HCT116 (cell line): ENCODE measurements at regions not wholly inside any gene's neighbourhood (a gene's known extent, or its start where the extent isn't known, plus 50 kb on each side); places are given as distances from the start of the nearest gene placed in this dataset.

Source experiments
- ATAC-seq: fragments of 200-7000 bp; cut with Tn5 transposase; 2 replicates; pipeline ENCODE4 v1.9.1; 2020; ENCODE audit warnings: mild to moderate bottlenecking, moderate library complexity
- BruUV-seq: library from RNA; stranded (reverse); fragments of 400-500 nt; replicated peaks from 2 replicates; lab custom pipeline; 2021; lab: Mats Ljungman, UMichigan
- CTCF ChIA-PET: fragments of 300-600 bp; sonication (Branson Sonifier 250); formaldehyde crosslinking; loops from one replicate; lab custom pipeline; 2021; ENCODE audit warnings: antibody characterized with exemption; lab: Charles Lee
- POLR2A ChIA-PET: fragments of 300-600, 350-600 bp; sonication (Branson Sonifier 250); formaldehyde crosslinking; loops from one replicate; lab custom pipeline; 2021; ENCODE audit warnings: antibody characterized with exemption; lab: Charles Lee
- RAD21 ChIA-PET, 2 experiments: fragments of 300-600 bp; sonication (Branson Sonifier 250); formaldehyde crosslinking; loops; one replicate each; lab custom pipeline; 2023; ENCODE audit warnings: low total read pairs in 2 of 2; ENCODE audit not compliant: uncharacterized antibody in 2 of 2, unreplicated experiment in 2 of 2, low non-redundant PET in 1 of 2; lab: Charles Lee
- DNase-seq: peaks from one replicate; pipeline ENCODE4 v3.0.0-alpha.2; 2010; ENCODE audit warnings: low read depth, low spot score
- H2AFZ ChIP-seq: fragments of 200-600 bp; shearing (Covaris generic), sonication (generic); 2 replicates; pipeline ENCODE4 v1.6.1; 2017; ENCODE audit warnings: low read depth, mixed run types, mixed read lengths, antibody characterized with exemption, low read length; ENCODE audit not compliant: poor library complexity, severe bottlenecking
- H3K27ac ChIP-seq: 2 replicates; pipeline ENCODE4 v1.5.1; 2012; ENCODE audit warnings: low read depth, low read length
- H3K27me3 ChIP-seq: fragments of 200-600 bp; sonication (generic); 2 replicates; pipeline ENCODE4 v1.6.1; 2016; ENCODE audit warnings: mixed run types, low read length, mixed read lengths; ENCODE audit not compliant: insufficient read depth
- H3K36me3 ChIP-seq, 2 experiments: fragments of 200-500 bp in 1 of 2; fragments of 200-600 bp in 1 of 2; sonication (Bioruptor generic) in 1 of 2; sonication (generic) in 1 of 2; 2 replicates each; pipeline versions ENCODE4 v1.5.1 to v1.6.1; 2014 to 2016; ENCODE audit warnings: low read length in 2 of 2, inconsistent platforms in 1 of 2, mixed read lengths in 1 of 2, mixed run types in 1 of 2; ENCODE audit not compliant: insufficient read depth in 2 of 2, control insufficient read depth in 1 of 2
- H3K4me1 ChIP-seq, 2 experiments: fragments of 200-600 bp in 1 of 2; sonication (generic) in 1 of 2; 2 replicates each; pipeline versions ENCODE4 v1.5.1 to v1.6.1; 2012 to 2017; ENCODE audit warnings: low read length in 2 of 2, inconsistent platforms in 1 of 2, mild to moderate bottlenecking in 1 of 2, mixed read lengths in 1 of 2, mixed run types in 1 of 2, moderate library complexity in 1 of 2; ENCODE audit not compliant: insufficient read depth in 2 of 2, control insufficient read depth in 1 of 2
- H3K4me2 ChIP-seq: fragments of 200-600 bp; sonication (generic); 2 replicates; pipeline ENCODE4 v1.6.1; 2017; ENCODE audit warnings: mixed run types, low read length, mixed read lengths
- H3K4me3 ChIP-seq, 2 experiments: fragments of 200-600 bp in 1 of 2; sonication (generic) in 1 of 2; replicated peaks in 1 of 2; 2 replicates each; pipeline ENCODE4 v1.5.1; 2011 to 2016; ENCODE audit warnings: low read length in 2 of 2, control low read depth in 1 of 2, low read depth in 1 of 2, mild to moderate bottlenecking in 1 of 2, mixed read lengths in 1 of 2, mixed run types in 1 of 2
- H3K79me2 ChIP-seq: fragments of 200-600 bp; sonication (generic); 2 replicates; pipeline ENCODE4 v1.6.1; 2017; ENCODE audit warnings: mild to moderate bottlenecking, mixed run types, low read length, moderate library complexity, mixed read lengths; ENCODE audit not compliant: insufficient read depth
- H3K9ac ChIP-seq: fragments of 200-600 bp; sonication (generic); 2 replicates; pipeline ENCODE4 v1.6.1; 2016; ENCODE audit warnings: low read length, mixed read lengths
- H3K9me2 ChIP-seq: fragments of 200-600 bp; sonication (generic), shearing (Covaris generic); 2 replicates; pipeline ENCODE4 v1.6.1; 2017; ENCODE audit warnings: mixed run types, mild to moderate bottlenecking, moderate library complexity; ENCODE audit not compliant: insufficient read depth
- H3K9me3 ChIP-seq, 2 experiments: fragments of 200-500 bp in 1 of 2; fragments of 200-600 bp in 1 of 2; sonication (Bioruptor generic) in 1 of 2; sonication (generic) in 1 of 2; 2 replicates each; pipeline ENCODE4 v1.6.1; 2014 to 2017; ENCODE audit warnings: low read length in 2 of 2, mixed read lengths in 2 of 2, inconsistent platforms in 1 of 2, low read depth in 1 of 2, mild to moderate bottlenecking in 1 of 2, mixed run types in 1 of 2, moderate library complexity in 1 of 2; ENCODE audit not compliant: control insufficient read depth in 1 of 2, insufficient read depth in 1 of 2
- H4K20me1 ChIP-seq: fragments of 200-600 bp; sonication (generic), shearing (Covaris generic); 2 replicates; pipeline ENCODE4 v1.6.1; 2017; ENCODE audit warnings: mixed run types, mild to moderate bottlenecking, moderate library complexity; ENCODE audit not compliant: insufficient read depth
- ATF3 ChIP-seq: IDR thresholded peaks from 2 replicates; pipeline ENCODE4 v1.6.1; 2012
- CBX3 ChIP-seq: IDR thresholded peaks from 2 replicates; pipeline ENCODE4 v1.6.1; 2012; ENCODE audit warnings: low read depth
- CEBPB ChIP-seq: IDR thresholded peaks from 2 replicates; pipeline ENCODE4 v1.6.1; 2012; ENCODE audit warnings: low read depth
- EGR1 ChIP-seq: IDR thresholded peaks from 2 replicates; pipeline ENCODE4 v1.6.1; 2012; ENCODE audit warnings: low read depth
- EZH2 ChIP-seq: fragments of 200-600 bp; sonication (generic); IDR thresholded peaks from 2 replicates; pipeline ENCODE4 v1.6.1; 2017; ENCODE audit warnings: antibody characterized with exemption, mixed run types
- EZH2phosphoT487 ChIP-seq: fragments of 200-600 bp; IDR thresholded peaks from 2 replicates; pipeline ENCODE4 v1.6.1; 2018; ENCODE audit warnings: antibody characterized with exemption, borderline replicate concordance
- FOSL1 ChIP-seq: IDR thresholded peaks from 2 replicates; pipeline ENCODE4 v1.6.1; 2012; ENCODE audit warnings: low read depth
- MAX ChIP-seq: IDR thresholded peaks from 2 replicates; pipeline ENCODE4 v1.6.1; 2012
- POLR2A ChIP-seq: IDR thresholded peaks from 2 replicates; pipeline ENCODE4 v1.7.0; 2011; ENCODE audit warnings: borderline replicate concordance; ENCODE audit not compliant: insufficient read depth, insufficient read length; ENCODE audit errors: extremely low read depth
- RAD21 ChIP-seq: IDR thresholded peaks from 2 replicates; pipeline ENCODE4 v1.6.1; 2012; ENCODE audit warnings: low read depth, mild to moderate bottlenecking
- SIN3A ChIP-seq: IDR thresholded peaks from 2 replicates; pipeline ENCODE4 v1.6.1; 2012; ENCODE audit warnings: low read depth
- SP1 ChIP-seq: IDR thresholded peaks from 2 replicates; pipeline ENCODE4 v1.6.1; 2012; ENCODE audit warnings: low read depth
- SRF ChIP-seq: IDR thresholded peaks from 2 replicates; pipeline ENCODE4 v1.6.1; 2012; ENCODE audit warnings: low read depth
- TCF7L2 ChIP-seq: IDR thresholded peaks from 2 replicates; pipeline ENCODE4 v1.7.0; 2011; ENCODE audit warnings: borderline replicate concordance, inconsistent platforms; ENCODE audit not compliant: insufficient read depth, insufficient read length; ENCODE audit errors: extremely low read depth
- YY1 ChIP-seq: IDR thresholded peaks from 2 replicates; pipeline ENCODE4 v1.6.1; 2011; ENCODE audit warnings: low read length, low read depth, moderate library complexity, mild to moderate bottlenecking; ENCODE audit not compliant: insufficient replicate concordance; ENCODE audit errors: extremely low read depth
- ZFX ChIP-seq: fragments of 450-650 bp; IDR thresholded peaks from 2 replicates; pipeline ENCODE4 v1.6.1; 2017
- ZNF274 ChIP-seq: fragments of 200-500 bp; sonication (Bioruptor generic); IDR thresholded peaks from 2 replicates; pipeline ENCODE4 v1.6.1; 2014; ENCODE audit warnings: mild to moderate bottlenecking, low read depth, low read length, inconsistent platforms
- intact Hi-C: fragments of 100-400 bp; cut with micrococcal nuclease; formaldehyde crosslinking; loops from 2 replicates; pipeline ENCODE4 v1.10.0; 2022

- RAD21 ChIA-PET, result no interaction called here
- POLR2A ChIA-PET, result no interaction called here
- no peaks in the 10 kb centered on the region for H3K4me1 ChIP-seq
- H3K9me2 ChIP-seq, result no peaks in the 10 kb centered on the region
- no peak for ATAC-seq
- no peak overlapping the region for H3K4me3 ChIP-seq
- BruUV-seq, result no TSS peak
- H3K36me3 ChIP-seq, result no peaks in the 10 kb centered on the region
- intact Hi-C loops, result no loop called here
- DNase-seq, result no peak
- no peaks in the 10 kb centered on the region for H4K20me1 ChIP-seq
- TF ChIP-seq SP1, result no peak
- TF ChIP-seq SRF, result no peak
- TF ChIP-seq CBX3, result no peak
- TF ChIP-seq POLR2A, result no peak
- TF ChIP-seq MAX, result no peak
- no peaks in the 10 kb centered on the region for H3K9me3 ChIP-seq
- H3K79me2 ChIP-seq, result no peaks in the 10 kb centered on the region
- no peak overlapping the region for H3K9ac ChIP-seq
- CTCF ChIA-PET, result no interaction called here
- H3K4me2 ChIP-seq, result no peak overlapping the region
- no peaks in the 10 kb centered on the region for H3K27me3 ChIP-seq
- H3K27ac ChIP-seq, result no peak overlapping the region
- no peak overlapping the region for H2AFZ ChIP-seq
Measured at GRCh38 chr10:3411044-3411443, 238.5 kb upstream of the PITRM1 start.

- ChIA-PET CTCF (no interaction called here), POLR2A (no interaction called here), RAD21 (no interaction called here)
- no peaks in the 10 kb centered on the region for H3K79me2 ChIP-seq
- H3K27ac ChIP-seq, result no peak overlapping the region
- no peak overlapping the region for H3K9ac ChIP-seq
- H3K4me2 ChIP-seq, result no peak overlapping the region
- no peaks in the 10 kb centered on the region for H3K36me3 ChIP-seq
- DNase-seq (no peak), ATAC-seq (no peak)
- H3K27me3 ChIP-seq, result no peaks in the 10 kb centered on the region
- TF ChIP-seq SIN3A, result no peak
- no peak for TF ChIP-seq SP1
- no peak for TF ChIP-seq POLR2A
- TF ChIP-seq ZNF274, result no peak
- TF ChIP-seq EZH2, result no peak
- no peak for TF ChIP-seq TCF7L2
- no peak for TF ChIP-seq ATF3
- TF ChIP-seq RAD21, result no peak
- TF ChIP-seq YY1, result no peak
- TF ChIP-seq EZH2phosphoT487, result no peak
- no peak for TF ChIP-seq EGR1
- TF ChIP-seq FOSL1, result no peak
- TF ChIP-seq ZFX, result no peak
- no peak for TF ChIP-seq CEBPB
- TF ChIP-seq MAX, result no peak
- H3K4me3 ChIP-seq, result no peak overlapping the region
- BruUV-seq, result no TSS peak
- no peaks in the 10 kb centered on the region for H3K9me3 ChIP-seq
- no peaks in the 10 kb centered on the region for H3K4me1 ChIP-seq
- no peak overlapping the region for H2AFZ ChIP-seq
- intact Hi-C loops, result no loop called here
- H4K20me1 ChIP-seq, result no peaks in the 10 kb centered on the region
- H3K9me2 ChIP-seq, result no peaks in the 10 kb centered on the region
Measured at GRCh38 chr10:3409928-3410327, 237.3 kb upstream of the PITRM1 start.
